CD4-positive, alpha-beta T cell treated with Interleukin-21 for 1 hour (primary cell): ENCODE measurements at regions not wholly inside any gene's neighbourhood (a gene's known extent, or its start where the extent isn't known, plus 50 kb on each side); places are given as distances from the start of the nearest gene placed in this dataset.
"Not testable (repeated sequence)": the region's sequence is repeated elsewhere in the genome, so short reads cannot be mapped to it uniquely, and the experiment has no call there.

ENCODE experiments used
- DNase-seq: peaks from one replicate; pipeline ENCODE4 v3.0.0-alpha.2; 2020

DNA sequence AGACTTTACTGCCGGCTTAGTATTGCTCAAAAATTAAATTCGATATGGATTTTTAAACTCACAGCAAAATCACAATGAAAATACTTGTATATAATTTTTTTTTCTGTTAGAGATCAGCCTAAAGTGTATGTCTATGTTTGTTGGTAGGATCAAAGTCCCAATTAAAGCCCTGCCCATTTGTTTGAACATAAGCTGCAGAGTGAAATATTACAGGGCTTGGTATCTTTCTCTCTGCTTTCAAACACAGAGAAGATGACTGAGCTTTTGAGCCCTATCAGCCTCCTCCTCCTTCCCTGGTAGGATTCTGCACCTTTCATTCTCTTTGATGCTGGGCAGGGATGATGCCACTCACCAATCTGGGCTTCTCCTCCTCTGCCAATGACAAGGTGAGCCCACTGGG, 345.4 kb downstream of the PPP1R2C start:
- DNase-seq: no peak

- DNase-seq: no peak
Observed at GRCh38 chrX:42422961-42423360, 355.0 kb downstream of the PPP1R2C start.

- no peak for DNase-seq
Observed at GRCh38 chrX:42420426-42420825, 357.5 kb downstream of the PPP1R2C start.

GRCh38 chrX:42415636-42416035, 362.3 kb downstream of the PPP1R2C start:
- DNase-seq: no peak

DNA sequence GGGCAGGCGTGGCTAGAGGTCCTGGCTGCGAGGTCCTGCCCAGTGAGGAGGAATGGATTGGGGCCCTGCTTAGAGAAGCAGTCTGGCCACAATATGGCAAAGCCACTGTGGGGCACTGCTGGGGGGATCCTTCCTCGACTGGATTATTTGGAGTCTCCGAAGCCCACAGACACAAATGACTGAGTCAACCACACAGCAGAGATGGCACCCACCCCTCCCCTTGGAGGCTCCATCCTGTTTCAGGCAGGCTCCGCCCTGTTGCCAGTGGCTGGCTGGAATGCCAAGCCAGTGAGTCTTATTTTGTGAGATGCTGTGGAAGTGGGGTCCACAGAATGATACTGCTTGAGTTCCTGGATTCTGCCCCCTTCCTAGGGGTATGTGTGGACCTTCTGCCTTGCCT, 363.9 kb downstream of the PPP1R2C start:
- no peak for DNase-seq

DNA sequence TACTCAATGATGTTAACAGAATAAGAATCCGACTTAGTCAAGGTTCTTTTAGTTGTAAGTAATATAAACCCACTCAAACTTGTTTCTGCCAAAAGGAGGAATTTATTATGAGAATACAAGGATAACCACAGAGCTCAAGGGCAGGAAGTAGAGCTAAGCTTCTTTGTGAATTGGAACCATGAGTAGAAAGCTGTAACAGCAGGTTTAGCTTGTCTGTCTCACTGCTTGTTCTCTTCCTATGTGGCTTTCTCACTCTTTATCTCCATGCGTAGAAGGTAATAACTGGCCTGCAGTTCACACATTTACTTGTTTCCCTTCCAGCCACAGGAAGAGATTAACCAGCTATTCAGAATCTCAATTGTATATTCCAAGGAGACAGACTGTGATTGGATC, 378.3 kb downstream of the PPP1R2C start:
- peak; percentile 2 for DNase-seq

GRCh38 chrX:42398967-42399631, 378.9 kb downstream of the PPP1R2C start:
- peak; percentile 17 for DNase-seq

DNA sequence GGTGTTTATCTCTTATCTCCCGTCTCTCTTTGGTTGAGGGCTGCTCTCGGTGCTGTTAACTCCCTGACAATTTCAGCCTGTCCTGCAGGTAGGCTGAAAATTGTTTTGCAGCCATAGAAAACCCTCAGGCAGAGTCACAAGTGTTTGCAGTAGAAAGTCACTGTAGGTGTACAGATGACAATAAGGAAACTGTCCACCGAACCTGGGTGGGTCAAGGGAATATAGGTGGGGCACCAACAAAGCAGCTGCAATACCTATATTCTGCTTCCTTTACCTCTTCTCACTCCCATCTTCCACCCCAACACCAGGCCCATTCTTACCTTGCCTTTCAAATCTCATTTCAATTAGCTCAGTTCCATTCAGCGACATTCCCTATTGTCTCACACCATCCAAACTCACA, 381.8 kb downstream of the PPP1R2C start:
- DNase-seq: no peak

GRCh38 chrX:42392846-42393245, 385.1 kb downstream of the PPP1R2C start:
- DNase-seq: no peak

GRCh38 chrX:42386681-42387080, 391.3 kb downstream of the PPP1R2C start:
- DNase-seq: no peak

- no peak for DNase-seq
Observed at GRCh38 chrX:42385730-42386129, 392.2 kb downstream of the PPP1R2C start.

- DNase-seq: no peak
Observed at GRCh38 chrX:42384956-42385355, 393.0 kb downstream of the PPP1R2C start.

- DNase-seq: no peak
Observed at GRCh38 chrX:42378857-42379256, 399.1 kb downstream of the PPP1R2C start.

- no peak for DNase-seq
Observed at GRCh38 chrX:42375086-42375485, 402.9 kb downstream of the PPP1R2C start.

DNA sequence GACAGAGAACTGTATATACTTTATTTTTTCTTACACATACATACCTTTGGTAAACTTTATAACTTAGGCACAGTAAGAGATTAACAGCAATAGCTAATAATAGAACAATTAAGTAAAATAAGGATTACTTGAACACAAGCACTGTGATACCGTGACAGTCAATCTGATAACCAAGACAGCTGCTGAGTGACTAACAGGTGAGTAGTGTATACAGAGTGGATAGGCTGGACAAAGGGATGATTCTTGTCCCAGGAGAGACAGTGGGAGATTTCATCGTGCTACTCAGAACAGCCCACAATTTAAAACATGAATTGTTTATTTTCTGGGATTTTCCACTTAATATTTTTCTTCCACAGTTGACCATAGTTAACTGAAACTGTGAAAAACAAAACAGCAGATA, 411.8 kb downstream of the PPP1R2C start:
- DNase-seq: no peak

- no peak for DNase-seq
Observed at GRCh38 chrX:42362219-42362618, 415.7 kb downstream of the PPP1R2C start.

DNA sequence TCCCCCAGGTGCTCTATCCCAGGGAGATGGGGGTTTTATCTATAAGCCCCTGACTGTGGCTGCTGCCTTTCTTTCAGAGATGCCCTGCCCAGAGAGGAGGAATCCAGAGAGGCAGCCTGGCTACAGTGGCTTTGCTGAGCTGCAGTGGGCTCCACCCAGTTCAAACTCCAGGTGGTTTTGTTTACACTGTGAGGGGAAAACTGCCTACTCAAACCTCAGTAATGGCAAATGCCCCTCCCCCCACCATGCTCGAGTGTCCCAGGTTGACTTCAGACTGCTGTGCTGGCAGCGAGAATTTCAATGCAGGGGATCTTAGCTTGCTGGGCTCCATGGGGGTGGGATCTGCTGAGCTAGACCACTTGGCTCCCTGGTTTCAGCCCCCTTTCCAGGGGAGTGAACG, 419.6 kb upstream of the CASK start:
- DNase-seq: not testable (repeated sequence)
